ENCODE measurements at regions not wholly inside any gene's neighbourhood (a gene's known extent, or its start where the extent isn't known, plus 50 kb on each side); places are given as distances from the start of the nearest gene placed in this dataset.

GRCh38 chr21:24634749-24635148 is 972.5 kb downstream of the MRPL39 start:
- Histone ChIP-seq H2AFZ (ENCODE audit: low read depth, low read length) (no peak overlapping the region), H3K9ac (ENCODE audit: low read depth, low read length) (no peak overlapping the region), H3K27me3 (ENCODE audit: insufficient read depth, low read length, poor library complexity) (no peaks in the 10 kb centered on the region), H3K36me3 (ENCODE audit: insufficient read depth, low read length) (no peaks in the 10 kb centered on the region), H3K79me2 (ENCODE audit: insufficient read depth, low read length) (no peaks in the 10 kb centered on the region), H3K4me2 (ENCODE audit: insufficient read depth, low read length) (no peak overlapping the region), H3K9me3 (ENCODE audit: insufficient read depth, low read length, severe bottlenecking) (no peaks in the 10 kb centered on the region), H4K20me1 (ENCODE audit: insufficient read depth, low read length) (no peaks in the 10 kb centered on the region), H3K4me1 (ENCODE audit: insufficient read depth, low read length) (no peaks in the 10 kb centered on the region), H3K4me3 (ENCODE audit: low read depth in 1 of 2, low read length in 2 of 2) (no peak overlapping the region), H3K27ac (ENCODE audit: low read length) (no peak overlapping the region)
- ATAC-seq (ENCODE audit: insufficient read depth, low read depth), result no peak
- TF ChIP-seq CTCF (IDR thresholded peaks at IDR 0.05; ENCODE audit: borderline replicate concordance, extremely low read depth, low read length, poor library complexity, severe bottlenecking) (no peak), EZH2 (IDR thresholded peaks at IDR 0.05; ENCODE audit: borderline replicate concordance, low read depth, low read length, severe bottlenecking) (no peak)
- no peak for DNase-seq

DNA sequence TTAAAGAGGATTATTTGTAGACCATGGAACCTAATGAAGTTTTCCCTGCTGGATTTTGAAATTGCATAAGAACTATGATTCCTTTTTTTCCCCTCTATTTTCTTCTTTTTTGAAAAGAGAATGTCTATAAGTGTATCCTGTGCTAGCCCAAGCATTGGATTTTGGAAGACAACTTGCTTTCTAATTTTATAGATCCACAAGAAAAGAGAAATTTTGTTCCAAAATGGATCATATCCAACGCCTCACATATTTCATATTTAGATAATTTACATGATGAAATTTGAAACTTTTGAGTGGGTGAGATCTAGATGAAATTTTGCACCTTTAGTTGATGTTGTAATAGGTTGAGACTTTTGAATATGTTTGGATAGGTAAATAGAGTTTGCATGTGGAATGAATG is 978.7 kb downstream of the MRPL39 start:
- no peaks in the 10 kb centered on the region for H3K27me3 ChIP-seq (ENCODE audit: insufficient read depth, low read length, poor library complexity)

DNA sequence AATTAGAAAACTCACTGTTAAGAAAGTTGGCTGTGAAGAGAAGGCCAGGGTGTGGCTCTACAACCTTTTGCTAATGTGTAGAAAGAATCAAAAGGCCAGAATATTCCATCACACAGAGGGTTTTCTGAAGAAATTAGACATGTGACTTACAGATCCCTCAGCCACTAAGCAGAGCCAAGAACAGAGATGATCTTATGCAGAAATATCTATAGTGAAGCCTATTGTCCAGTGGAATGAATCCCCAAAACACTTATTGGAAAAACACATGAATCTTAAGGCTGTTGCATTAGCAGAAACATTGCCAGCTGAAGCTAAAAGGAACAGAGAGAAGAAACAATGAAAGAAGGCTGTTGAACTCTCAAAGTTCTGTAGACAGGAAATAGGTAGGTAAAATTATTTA is 979.2 kb downstream of the MRPL39 start:
- no peak overlapping the region for H3K27ac ChIP-seq (ENCODE audit: low read length)
- no peaks in the 10 kb centered on the region for H3K79me2 ChIP-seq (ENCODE audit: insufficient read depth, low read length)
- H3K4me2 ChIP-seq (ENCODE audit: insufficient read depth, low read length), result no peak overlapping the region
- ATAC-seq (ENCODE audit: insufficient read depth, low read depth), result no peak
- no peak overlapping the region for H2AFZ ChIP-seq (ENCODE audit: low read depth, low read length)
- TF ChIP-seq EZH2 (IDR thresholded peaks at IDR 0.05; ENCODE audit: borderline replicate concordance, low read depth, low read length, severe bottlenecking) (no peak), CTCF (IDR thresholded peaks at IDR 0.05; ENCODE audit: borderline replicate concordance, extremely low read depth, low read length, poor library complexity, severe bottlenecking) (no peak)
- no peaks in the 10 kb centered on the region for H3K4me1 ChIP-seq (ENCODE audit: insufficient read depth, low read length)
- no peaks in the 10 kb centered on the region for H4K20me1 ChIP-seq (ENCODE audit: insufficient read depth, low read length)
- no peaks in the 10 kb centered on the region for H3K9me3 ChIP-seq (ENCODE audit: insufficient read depth, low read length, severe bottlenecking)
- H3K9ac ChIP-seq (ENCODE audit: low read depth, low read length), result no peak overlapping the region
- H3K4me3 ChIP-seq (ENCODE audit: low read depth in 1 of 2, low read length in 2 of 2), result no peak overlapping the region
- no peaks in the 10 kb centered on the region for H3K36me3 ChIP-seq (ENCODE audit: insufficient read depth, low read length)
- H3K27me3 ChIP-seq (ENCODE audit: insufficient read depth, low read length, poor library complexity), result no peaks in the 10 kb centered on the region
- DNase-seq, result no peak

More for the DNA sequence above, 978.7 kb downstream of the MRPL39 start:
- no peaks in the 10 kb centered on the region for H3K4me1 ChIP-seq (ENCODE audit: insufficient read depth, low read length)
- H3K9me3 ChIP-seq (ENCODE audit: insufficient read depth, low read length, severe bottlenecking), result no peaks in the 10 kb centered on the region
- DNase-seq (no peak), ATAC-seq (ENCODE audit: insufficient read depth, low read depth) (no peak)
- H3K9ac ChIP-seq (ENCODE audit: low read depth, low read length), result no peak overlapping the region
- no peak overlapping the region for H3K4me2 ChIP-seq (ENCODE audit: insufficient read depth, low read length)
- no peak for TF ChIP-seq CTCF (IDR thresholded peaks at IDR 0.05; ENCODE audit: borderline replicate concordance, extremely low read depth, low read length, poor library complexity, severe bottlenecking)
- TF ChIP-seq EZH2 (IDR thresholded peaks at IDR 0.05; ENCODE audit: borderline replicate concordance, low read depth, low read length, severe bottlenecking), result no peak
- no peaks in the 10 kb centered on the region for H3K79me2 ChIP-seq (ENCODE audit: insufficient read depth, low read length)
- no peaks in the 10 kb centered on the region for H4K20me1 ChIP-seq (ENCODE audit: insufficient read depth, low read length)
- no peaks in the 10 kb centered on the region for H3K36me3 ChIP-seq (ENCODE audit: insufficient read depth, low read length)
- H2AFZ ChIP-seq (ENCODE audit: low read depth, low read length), result no peak overlapping the region
- H3K4me3 ChIP-seq (ENCODE audit: low read depth in 1 of 2, low read length in 2 of 2), result no peak overlapping the region
- no peak overlapping the region for H3K27ac ChIP-seq (ENCODE audit: low read length)

GRCh38 chr21:24617819-24618218 is 989.5 kb downstream of the MRPL39 start:
- Histone ChIP-seq H3K9me3 (ENCODE audit: insufficient read depth, low read length, severe bottlenecking) (no peaks in the 10 kb centered on the region), H3K9ac (ENCODE audit: low read depth, low read length) (no peak overlapping the region), H3K4me1 (ENCODE audit: insufficient read depth, low read length) (no peaks in the 10 kb centered on the region), H3K4me2 (ENCODE audit: insufficient read depth, low read length) (no peak overlapping the region), H4K20me1 (ENCODE audit: insufficient read depth, low read length) (no peaks in the 10 kb centered on the region), H2AFZ (ENCODE audit: low read depth, low read length) (no peak overlapping the region), H3K27me3 (ENCODE audit: insufficient read depth, low read length, poor library complexity) (no peaks in the 10 kb centered on the region), H3K36me3 (ENCODE audit: insufficient read depth, low read length) (no peaks in the 10 kb centered on the region), H3K79me2 (ENCODE audit: insufficient read depth, low read length) (no peaks in the 10 kb centered on the region), H3K27ac (ENCODE audit: low read length) (no peak overlapping the region), H3K4me3 (ENCODE audit: low read depth in 1 of 2, low read length in 2 of 2) (no peak overlapping the region)
- no peak for TF ChIP-seq EZH2 (IDR thresholded peaks at IDR 0.05; ENCODE audit: borderline replicate concordance, low read depth, low read length, severe bottlenecking)
- no peak for TF ChIP-seq CTCF (IDR thresholded peaks at IDR 0.05; ENCODE audit: borderline replicate concordance, extremely low read depth, low read length, poor library complexity, severe bottlenecking)
- ATAC-seq (ENCODE audit: insufficient read depth, low read depth), result no peak
- no peak for DNase-seq

Measured in DND-41 (cell line).